GM19395 (cell line): ENCODE measurements at regions not wholly inside any gene's neighbourhood (a gene's known extent, or its start where the extent isn't known, plus 50 kb on each side); places are given as distances from the start of the nearest gene placed in this dataset.
"Not testable (repeated sequence)": the region's sequence is repeated elsewhere in the genome, so short reads cannot be mapped to it uniquely, and the experiment has no call there.

Source experiments
- ATAC-seq: cut with Tn5 transposase; IDR thresholded peaks from one replicate; pipeline ENCODE4 v1.9.1; 2021; ENCODE audit warnings: mild to moderate bottlenecking, moderate library complexity; ENCODE audit not compliant: unreplicated experiment

- not testable (repeated sequence) for ATAC-seq
These were observed 1277.7 kb upstream of the ADGRL2 start for GRCh38 chr1:80523071-80523470.

GRCh38 chr1:80520949-80521348, 1279.8 kb upstream of the ADGRL2 start:
- no peak for ATAC-seq

DNA sequence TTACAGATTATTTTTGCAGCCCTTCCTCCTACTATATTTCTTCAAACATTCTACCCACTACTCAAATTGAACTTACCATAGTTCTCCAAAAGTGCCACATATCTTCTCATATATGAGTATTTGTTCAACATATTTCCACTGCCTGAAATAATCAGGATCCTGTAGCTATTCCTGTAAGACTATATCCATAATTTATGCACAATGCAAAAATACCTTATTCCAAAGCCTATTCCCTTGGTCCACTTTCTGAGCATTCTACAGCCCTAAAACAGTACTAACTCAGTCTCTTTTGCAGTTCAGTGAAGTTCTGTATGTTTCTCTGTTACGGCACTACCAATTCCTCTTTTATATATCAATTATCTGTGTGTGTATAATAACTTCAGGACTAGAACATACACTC, 1283.7 kb upstream of the ADGRL2 start:
- ATAC-seq, result no peak

GRCh38 chr1:80509965-80510522, 1290.7 kb upstream of the ADGRL2 start:
- ATAC-seq, result no peak

GRCh38 chr1:80506216-80506615, 1294.5 kb upstream of the ADGRL2 start:
- ATAC-seq, result no peak

DNA sequence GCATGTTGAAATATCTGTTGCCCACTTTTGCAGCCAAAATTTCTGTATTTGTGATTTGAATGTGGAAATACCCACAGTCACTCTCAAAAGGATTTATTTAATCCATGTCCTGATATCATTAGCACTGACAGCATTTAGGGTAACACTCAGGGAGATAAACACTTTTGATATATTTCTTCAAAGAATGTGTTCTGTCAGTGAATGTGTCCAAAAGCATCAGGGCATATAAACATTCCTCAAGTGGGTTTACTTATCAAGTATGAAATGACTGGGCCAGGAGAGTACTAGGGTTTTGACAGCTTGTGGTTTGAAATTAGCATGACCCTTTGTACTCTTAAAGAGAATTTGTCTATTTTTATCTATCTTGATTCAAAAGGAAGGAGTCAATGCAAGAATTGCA, 1302.1 kb upstream of the ADGRL2 start:
- no peak for ATAC-seq

- no peak for ATAC-seq
These were observed 1304.9 kb upstream of the ADGRL2 start for GRCh38 chr1:80495806-80496205.

GRCh38 chr1:80472145-80472544, 1328.6 kb upstream of the ADGRL2 start:
- ATAC-seq, result no peak

DNA sequence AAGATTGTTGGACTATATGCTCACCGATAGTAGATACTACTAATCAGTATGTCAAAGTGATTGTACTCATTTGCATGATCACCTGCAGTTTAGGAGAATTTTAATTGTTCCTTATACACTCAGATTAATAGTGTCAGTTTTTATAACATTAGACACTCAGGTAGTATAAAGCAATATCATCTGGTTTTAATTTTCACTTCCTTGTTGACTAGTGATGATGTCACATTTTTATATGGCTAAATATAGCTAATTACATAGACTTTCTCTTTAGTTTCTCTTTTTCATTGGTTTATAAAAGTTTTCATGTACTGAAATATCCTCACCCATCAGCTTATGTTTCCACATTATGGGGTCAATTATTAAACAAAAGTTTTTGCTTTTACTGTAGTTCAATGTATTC, 1332.4 kb upstream of the ADGRL2 start:
- no peak for ATAC-seq

GRCh38 chr1:80462006-80462405, 1338.7 kb upstream of the ADGRL2 start:
- ATAC-seq, result no peak

- no peak for ATAC-seq
These were observed 1343.3 kb upstream of the ADGRL2 start for GRCh38 chr1:80457409-80457808.

GRCh38 chr1:80453775-80454174, 1347.0 kb upstream of the ADGRL2 start:
- ATAC-seq, result no peak

- no peak for ATAC-seq
These were observed 1350.0 kb upstream of the ADGRL2 start for GRCh38 chr1:80450711-80451110.

- no peak for ATAC-seq
These were observed 1352.7 kb upstream of the ADGRL2 start for GRCh38 chr1:80448081-80448480.

GRCh38 chr1:80447526-80447925, 1353.2 kb upstream of the ADGRL2 start:
- no peak for ATAC-seq

DNA sequence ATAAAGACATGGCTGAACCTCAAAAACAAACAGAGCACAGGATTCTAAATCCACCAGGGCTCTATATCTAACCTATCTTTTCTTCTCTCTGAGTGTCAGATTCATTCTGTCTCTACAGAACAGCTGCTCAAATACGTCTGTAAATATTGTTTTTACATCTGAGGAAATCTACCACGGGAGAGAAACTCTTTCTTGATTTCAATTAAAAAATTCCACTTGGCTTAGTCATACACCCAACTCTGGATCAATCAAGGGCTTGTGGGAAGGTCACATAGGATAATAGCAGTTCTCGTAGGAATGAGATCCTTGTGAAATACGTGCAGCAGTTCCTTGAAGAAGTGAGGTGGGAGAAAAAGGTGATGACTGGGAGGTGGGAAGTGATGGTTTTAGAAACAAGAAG, 1355.7 kb upstream of the ADGRL2 start:
- no peak for ATAC-seq

DNA sequence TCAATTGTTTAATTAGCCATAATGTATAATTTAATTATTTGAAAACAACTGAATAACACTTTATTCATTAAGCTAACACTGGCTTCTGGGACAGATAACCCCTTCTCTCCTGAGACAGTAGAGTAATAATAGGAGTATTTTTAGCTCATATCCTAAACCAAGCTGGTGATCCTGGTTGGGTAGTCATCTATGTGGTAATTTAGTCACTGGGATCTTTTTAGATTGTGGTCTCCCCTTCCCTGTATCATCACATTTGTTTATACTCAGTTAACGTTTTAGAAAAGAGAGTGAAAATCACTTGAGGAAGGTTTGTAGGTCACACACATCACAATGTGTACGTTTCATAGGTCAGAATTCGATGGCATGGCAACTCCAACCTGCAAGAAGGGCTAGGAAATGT, 1356.6 kb upstream of the ADGRL2 start:
- no peak for ATAC-seq

DNA sequence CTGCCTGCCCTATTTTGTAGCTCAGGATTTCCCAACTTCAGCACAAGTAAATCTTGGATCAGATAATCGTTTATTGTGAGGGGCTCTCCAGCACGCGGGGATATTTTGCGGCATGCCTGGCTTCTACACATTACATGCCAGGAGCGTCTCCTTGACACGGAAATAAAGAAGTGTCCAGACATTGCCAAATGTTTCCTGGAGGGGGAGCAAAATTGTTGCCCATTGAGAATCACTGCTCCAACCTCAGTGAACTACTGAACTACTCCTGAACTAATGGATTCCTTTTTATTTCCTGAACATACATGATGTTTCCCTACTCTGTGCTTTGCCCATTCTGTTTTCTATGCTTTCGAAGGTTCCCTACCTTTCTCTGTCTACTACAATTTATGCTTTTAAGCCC, 1359.1 kb upstream of the ADGRL2 start:
- no peak for ATAC-seq

DNA sequence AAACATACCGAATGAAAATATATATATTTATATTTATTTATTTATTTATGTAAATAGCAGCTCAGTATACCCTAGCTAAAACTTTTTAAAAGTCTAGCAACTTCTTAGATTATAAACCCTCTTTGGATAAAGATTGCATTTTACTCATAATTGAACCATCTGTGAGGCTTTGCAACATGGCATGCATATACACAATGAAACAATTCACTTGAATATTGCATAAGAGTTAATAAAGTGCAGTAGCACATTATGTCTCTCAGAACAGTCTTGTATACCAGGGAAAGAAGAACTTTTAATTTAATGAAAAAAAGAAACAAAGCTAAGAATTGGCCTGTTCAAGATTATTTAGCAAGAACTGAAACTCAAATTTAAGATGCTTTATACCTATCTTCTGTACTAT, 1363.9 kb upstream of the ADGRL2 start:
- no peak for ATAC-seq

DNA sequence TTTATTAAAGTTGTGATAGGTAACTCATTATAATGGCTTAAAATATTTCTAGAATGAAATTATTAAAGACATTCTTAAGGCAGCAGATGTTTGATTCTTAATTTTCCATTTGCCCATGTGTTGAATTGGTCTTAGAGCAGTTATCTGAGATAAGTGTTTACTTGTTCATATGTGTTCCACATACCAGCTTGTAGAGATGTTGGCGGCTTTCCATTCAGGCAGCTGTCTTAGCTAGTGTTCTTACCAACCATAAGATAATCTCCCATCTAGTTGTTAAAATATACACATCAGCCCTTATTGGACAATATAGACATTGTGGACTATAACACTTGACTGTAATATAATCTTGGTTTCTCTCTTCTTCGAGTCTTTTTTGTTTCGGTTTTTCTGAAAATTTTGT, 1372.9 kb upstream of the ADGRL2 start:
- no peak for ATAC-seq

DNA sequence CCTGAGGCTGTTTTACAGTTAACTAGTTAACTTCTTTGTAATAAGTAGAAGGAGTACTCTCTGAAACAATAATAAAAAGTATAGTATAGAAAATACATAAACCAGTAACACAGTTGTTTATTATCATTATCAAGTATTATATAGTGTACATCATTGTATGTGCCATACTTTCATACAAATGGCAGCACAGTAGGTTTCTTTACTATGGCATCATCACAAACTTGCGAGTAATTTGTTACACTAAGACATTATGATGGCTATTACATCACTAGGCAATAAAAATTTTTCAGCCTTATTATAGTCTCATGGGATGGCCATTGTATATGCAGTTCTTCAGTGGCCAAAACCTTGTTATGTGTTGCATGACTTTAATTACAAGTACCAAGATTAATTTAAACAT, 1376.5 kb upstream of the ADGRL2 start:
- no peak for ATAC-seq

- no peak for ATAC-seq
These were observed 1382.6 kb upstream of the ADGRL2 start for GRCh38 chr1:80418134-80418533.

- no peak for ATAC-seq
These were observed 1383.1 kb upstream of the ADGRL2 start for GRCh38 chr1:80417671-80418070.

DNA sequence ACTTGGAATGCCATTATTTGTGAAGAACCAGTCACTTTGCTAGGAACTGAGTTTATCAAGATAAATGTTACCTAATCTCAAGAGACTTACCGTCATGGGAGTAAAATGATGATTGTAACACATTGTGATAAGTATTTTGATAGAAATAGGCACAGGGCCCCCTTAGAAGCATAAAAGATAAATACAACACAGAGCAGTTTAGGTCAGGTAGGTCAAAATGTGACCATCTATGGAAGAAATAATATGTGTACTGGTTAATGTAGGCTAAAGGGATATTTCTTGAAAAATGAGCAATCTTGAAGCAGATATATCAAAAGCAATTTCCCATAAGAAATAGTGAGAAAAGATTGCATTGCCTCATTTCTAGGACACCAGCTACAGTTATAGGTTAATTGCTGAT, 1386.8 kb upstream of the ADGRL2 start:
- no peak for ATAC-seq
